Heart left ventricle (tissue), 16 donors: ENCODE measurements at regions not wholly inside any gene's neighbourhood (a gene's known extent, or its start where the extent isn't known, plus 50 kb on each side); places are given as distances from the start of the nearest gene placed in this dataset.

Experiments
- ATAC-seq, 4 donors: fragments of 200-7000 bp; cut with Tn5 transposase; one replicate each; pipeline ENCODE4 v1.9.1; 2020 to 2022; ENCODE audit warnings: moderate library complexity in 4 of 4, mild to moderate bottlenecking in 3 of 4, moderate number of reproducible peaks in 1 of 4
- DNase-seq, 5 donors: peaks; one replicate each; pipeline ENCODE4 v3.0.0-alpha.2; 2020
- H3K27ac ChIP-seq, 12 donors: fragments of 200-600 bp; sonication (generic) in 4 of 12; one replicate each; pipeline versions ENCODE4 v1.5.0 to v1.8.0; 2016 to 2022; ENCODE audit warnings: mild to moderate bottlenecking in 2 of 12
- H3K27me3 ChIP-seq, 9 donors: fragments of 200-600 bp; sonication (generic) in 2 of 9; one replicate each; pipeline versions ENCODE4 v1.5.1 to v1.8.0; 2016 to 2022; ENCODE audit warnings: mild to moderate bottlenecking in 3 of 9
- H3K36me3 ChIP-seq, 9 donors: fragments of 200-600 bp; sonication (generic) in 2 of 9; one replicate each; pipeline versions ENCODE4 v1.5.0 to v1.8.0; 2018 to 2022; ENCODE audit warnings: mild to moderate bottlenecking in 2 of 9
- H3K4me1 ChIP-seq, 12 donors: fragments of 200-600 bp; sonication (generic) in 4 of 12; one replicate each; pipeline versions ENCODE4 v1.5.0 to v1.8.0; 2016 to 2022; ENCODE audit warnings: mild to moderate bottlenecking in 3 of 12
- H3K4me3 ChIP-seq, 12 donors: fragments of 200-600 bp; sonication (generic) in 4 of 12; one replicate each; pipeline versions ENCODE4 v1.5.0 to v1.8.0; 2017 to 2022; ENCODE audit warnings: mild to moderate bottlenecking in 9 of 12, moderate library complexity in 4 of 12
- H3K9me3 ChIP-seq, 12 donors: fragments of 200-600 bp; sonication (generic) in 4 of 12; one replicate each; pipeline versions ENCODE4 v1.5.0 to v1.8.0; 2016 to 2022; ENCODE audit warnings: mild to moderate bottlenecking in 1 of 12
- POLR2A ChIP-seq, 2 donors: fragments of 450-650 bp; IDR thresholded peaks; one replicate each; pipeline ENCODE4 v1.6.1; 2017; ENCODE audit warnings: antibody characterized with exemption in 2 of 2, mild to moderate bottlenecking in 2 of 2, moderate library complexity in 2 of 2
- WGBS, 4 donors: extraction: QIAGEN DNeasy Blood & Tissue Kit in 2 of 4; methylation state at CpG; one replicate each; pipeline versions ENCODE4 v1.1.5 to v1.1.7; 2013 to 2018; 5-methylcytosine and 5-hydroxymethylcytosine counted together
- intact Hi-C, 10 donors: fragments of 100-400 bp; cut with DNase I; formaldehyde crosslinking; loops; one replicate each; pipeline versions ENCODE4 v1.11.1 to v1.14.2; 2022
- TF ChIP-seq, protein P1 (sequence below), 12 donors: fragments of 200-600 bp; sonication (generic) in 4 of 12; IDR thresholded peaks; one replicate each; pipeline versions ENCODE4 v1.5.0 to v1.8.0; 2018 to 2022; ENCODE audit warnings: antibody characterized with exemption in 12 of 12, mild to moderate bottlenecking in 5 of 12
- donor health status: ischemic (EF 13 %, LVEDD 7.1; RV severe dilation, severe dysfunction).
- donor health status: healthy with polysubstance abuse.
- donor health status: DM: no; HTN: yes; CAD: no.
- donor health status: DM: no; HTN: no; CAD: no.
- donor health status: ischemic (EF 25% LVEDD 6.9; RV normal size, moderate dysfunction).
- donor health status: ischemic (EF 25% LVEDD 5.7; RV mildly dilated, moderate dysfunction).
- donor health status: healthy.
- donor health status: DM: yes; HTN: yes; CAD: no.
- donor health status: ischemic (EF 35%, LVEDD 5.7; RV mildly dilated, moderate dysfunction).
- donor health status: nonischemic (EF 11% LVEDD 7.7; RV severe dilation, severe dysfunction).
- donor health status: DM: yes; HTN: yes; CAD: no.
- donor health status: PGD.
- donor health status: ischemic (EF 29% LVEDD 5.4; RV normal size, mild dysfunction).
- donor health status: nonischemic (EF 23%, LVEDD 6.1; RV moderate dilation, normal function).

DNA sequence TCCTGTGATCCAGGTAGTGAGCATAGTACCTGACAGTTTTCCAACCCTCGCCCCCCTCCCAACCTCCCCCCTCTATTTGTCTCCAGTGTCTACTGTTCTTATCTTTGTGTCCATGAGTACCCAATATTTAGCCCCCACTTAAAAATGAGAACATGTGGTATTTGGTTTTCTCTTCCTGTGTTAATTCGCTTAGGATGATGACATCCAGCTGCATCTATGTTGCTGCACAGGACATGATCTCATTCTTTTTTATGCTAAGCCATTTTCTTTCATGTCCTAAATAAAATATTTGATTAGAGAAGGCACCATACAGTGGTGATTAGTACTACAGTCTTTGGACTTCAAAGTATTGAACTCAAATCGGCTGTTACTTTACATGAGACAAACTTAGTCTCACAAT, 1087.9 kb downstream of the CBLN2 start:
- H3K4me1 ChIP-seq: no peaks in the 10 kb centered on the region
- DNase-seq (no peak), ATAC-seq (no peak)
- TF ChIP-seq POLR2A (IDR thresholded peaks at IDR 0.05): no peak
- TF ChIP-seq, protein P1, sequence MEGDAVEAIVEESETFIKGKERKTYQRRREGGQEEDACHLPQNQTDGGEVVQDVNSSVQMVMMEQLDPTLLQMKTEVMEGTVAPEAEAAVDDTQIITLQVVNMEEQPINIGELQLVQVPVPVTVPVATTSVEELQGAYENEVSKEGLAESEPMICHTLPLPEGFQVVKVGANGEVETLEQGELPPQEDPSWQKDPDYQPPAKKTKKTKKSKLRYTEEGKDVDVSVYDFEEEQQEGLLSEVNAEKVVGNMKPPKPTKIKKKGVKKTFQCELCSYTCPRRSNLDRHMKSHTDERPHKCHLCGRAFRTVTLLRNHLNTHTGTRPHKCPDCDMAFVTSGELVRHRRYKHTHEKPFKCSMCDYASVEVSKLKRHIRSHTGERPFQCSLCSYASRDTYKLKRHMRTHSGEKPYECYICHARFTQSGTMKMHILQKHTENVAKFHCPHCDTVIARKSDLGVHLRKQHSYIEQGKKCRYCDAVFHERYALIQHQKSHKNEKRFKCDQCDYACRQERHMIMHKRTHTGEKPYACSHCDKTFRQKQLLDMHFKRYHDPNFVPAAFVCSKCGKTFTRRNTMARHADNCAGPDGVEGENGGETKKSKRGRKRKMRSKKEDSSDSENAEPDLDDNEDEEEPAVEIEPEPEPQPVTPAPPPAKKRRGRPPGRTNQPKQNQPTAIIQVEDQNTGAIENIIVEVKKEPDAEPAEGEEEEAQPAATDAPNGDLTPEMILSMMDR (IDR thresholded peaks at IDR 0.05): no peak
- no peak overlapping the region for H3K4me3 ChIP-seq
- H3K36me3 ChIP-seq: no peaks in the 10 kb centered on the region
- no peaks in the 10 kb centered on the region for H3K27me3 ChIP-seq
- WGBS, 4 donors: 56 to 67% (median 59%) methylated on average over 3 of the region's 3 CpGs
- H3K27ac ChIP-seq: no peak overlapping the region
- intact Hi-C loops: no loop called here
- H3K9me3 ChIP-seq: peaks cover 0 to 2% (median 0%) of the 10 kb centered on the region in 12 donors

DNA sequence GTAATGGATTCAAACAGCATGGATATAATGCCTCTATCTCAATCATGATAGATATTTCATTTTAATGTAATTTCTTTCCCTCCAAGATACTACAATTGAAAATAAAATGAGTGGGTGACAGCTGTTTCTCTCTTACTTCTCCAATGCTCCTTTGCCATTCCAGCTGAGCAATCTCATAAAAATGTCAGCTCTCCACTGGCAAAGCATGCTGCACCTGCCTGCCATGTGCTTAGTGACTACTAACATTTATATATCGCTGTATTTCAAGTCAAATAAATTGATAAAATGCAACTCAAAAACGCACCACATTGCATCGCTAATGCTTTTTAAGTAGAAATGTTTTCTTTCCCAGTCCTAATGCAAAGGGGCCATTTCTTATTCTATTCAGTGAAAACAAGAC, 1093.9 kb downstream of the CBLN2 start:
- H3K4me1 ChIP-seq: no peaks in the 10 kb centered on the region
- H3K9me3 ChIP-seq: peaks cover 0 to 7% (median 0%) of the 10 kb centered on the region in 12 donors
- no peak overlapping the region for H3K27ac ChIP-seq
- H3K36me3 ChIP-seq: no peaks in the 10 kb centered on the region
- TF ChIP-seq, protein P1 (IDR thresholded peaks at IDR 0.05): no peak
- TF ChIP-seq POLR2A (IDR thresholded peaks at IDR 0.05): no peak
- ATAC-seq (no peak), DNase-seq (no peak)
- intact Hi-C loops: no loop called here
- 80 to 88% (median 88%) methylated on average over 3 of the region's 3 CpGs for WGBS, 4 donors
- no peak overlapping the region for H3K4me3 ChIP-seq
- H3K27me3 ChIP-seq: no peaks in the 10 kb centered on the region

DNA sequence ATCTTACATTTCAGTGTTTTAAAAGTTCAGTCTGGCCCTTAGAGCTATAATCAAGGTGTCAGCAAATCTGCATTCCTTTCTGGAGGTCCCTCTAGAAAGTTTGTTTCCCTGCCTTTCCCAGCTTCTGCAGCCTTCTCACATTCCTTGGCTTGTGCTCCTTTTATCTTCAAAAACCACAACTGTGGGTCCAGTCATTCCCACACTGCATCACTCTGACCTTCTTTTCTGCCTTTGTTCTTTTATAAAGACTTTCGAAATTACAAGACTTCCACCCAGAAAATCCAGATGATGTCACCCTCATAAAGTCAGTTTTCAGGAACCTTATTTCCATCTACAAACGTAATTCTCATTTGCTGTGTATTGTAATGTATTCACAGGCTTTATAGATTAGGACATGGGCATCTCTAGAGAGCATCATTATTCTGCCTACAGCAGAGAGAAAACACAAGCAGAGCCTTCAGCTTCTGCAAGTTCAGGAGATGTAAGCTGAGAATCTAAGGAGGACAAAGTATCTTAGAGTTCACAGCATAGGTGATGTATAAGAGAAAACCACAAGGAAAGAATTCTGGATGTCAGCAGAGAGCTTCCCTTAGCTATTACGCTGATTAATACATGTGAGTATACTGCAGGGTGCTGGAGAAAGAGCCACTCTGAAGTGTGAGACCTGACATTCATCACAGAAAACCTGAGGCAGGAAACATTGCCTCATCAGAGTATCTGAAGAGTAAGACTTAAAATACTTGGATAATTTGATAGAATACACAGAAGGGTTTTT, 1100.2 kb downstream of the CBLN2 start:
- no peak for DNase-seq
- WGBS, 4 donors: 56 to 65% (median 61%) methylated on average over 3 of the region's 3 CpGs
- Histone ChIP-seq H3K4me3 (no peak overlapping the region), H3K36me3 (no peaks in the 10 kb centered on the region), H3K27me3 (no peaks in the 10 kb centered on the region), H3K27ac (no peak overlapping the region), H3K4me1 (no peaks in the 10 kb centered on the region), H3K9me3 (peaks cover 0 to 7% (median 0%) of the 10 kb centered on the region in 12 donors)
- ATAC-seq: no peak
- intact Hi-C loops: no loop called here
- TF ChIP-seq, protein P1 (IDR thresholded peaks at IDR 0.05): no peak
- TF ChIP-seq POLR2A (IDR thresholded peaks at IDR 0.05): no peak

DNA sequence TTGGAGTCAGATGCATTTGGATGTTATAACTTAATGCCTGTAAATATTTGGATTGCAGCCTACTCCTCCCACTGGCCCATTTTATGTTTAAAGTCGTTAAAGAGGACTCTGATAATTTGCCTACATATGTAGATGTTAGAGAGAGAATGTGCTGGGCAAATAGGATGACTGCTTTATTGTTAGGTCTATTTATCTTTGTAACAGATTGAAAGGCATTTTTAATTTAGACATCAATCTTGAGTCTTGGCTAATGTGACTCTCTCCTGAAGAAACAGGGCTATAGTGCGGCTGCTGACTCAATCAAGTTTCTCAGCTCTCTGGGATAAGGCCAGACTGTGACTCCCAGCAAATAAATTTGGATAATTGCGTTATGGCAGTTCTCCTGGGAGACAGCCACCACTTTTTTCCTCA, 1101.4 kb downstream of the CBLN2 start:
- DNase-seq (no peak), ATAC-seq (no peak)
- 48 to 66% (median 56%) methylated on average over 3 of the region's 3 CpGs for WGBS, 4 donors
- H3K27ac ChIP-seq: no peak overlapping the region
- no peaks in the 10 kb centered on the region for H3K36me3 ChIP-seq
- intact Hi-C loops: no loop called here
- H3K4me1 ChIP-seq: no peaks in the 10 kb centered on the region
- no peaks in the 10 kb centered on the region for H3K27me3 ChIP-seq
- H3K9me3 ChIP-seq: peaks cover 0 to 7% (median 0%) of the 10 kb centered on the region in 12 donors
- TF ChIP-seq POLR2A (IDR thresholded peaks at IDR 0.05): no peak
- TF ChIP-seq, protein P1 (IDR thresholded peaks at IDR 0.05): no peak
- no peak overlapping the region for H3K4me3 ChIP-seq
